ENCODE measurements at regions not wholly inside any gene's neighbourhood (a gene's known extent, or its start where the extent isn't known, plus 50 kb on each side); places are given as distances from the start of the nearest gene placed in this dataset.

- H3K9me3 ChIP-seq (ENCODE audit: low read depth): no peaks in the 10 kb centered on the region
- no peak overlapping the region for H3K4me3 ChIP-seq
- H3K36me3 ChIP-seq: no peaks in the 10 kb centered on the region
- H3K27ac ChIP-seq: no peak overlapping the region
- no peak for TF ChIP-seq CTCF (IDR thresholded peaks at IDR 0.05; ENCODE audit: low read depth, low read length)
- DNase-seq (ENCODE audit: low read depth in 1 of 2, low spot score in 1 of 2): no peak
- H3K4me1 ChIP-seq (ENCODE audit: low read depth): no peaks in the 10 kb centered on the region
- H3K27me3 ChIP-seq: no peaks in the 10 kb centered on the region
These were observed 134.4 kb downstream of the ERMARD start for GRCh38 chr6:169885831-169886230.

- no peak for DNase-seq (ENCODE audit: low read depth in 1 of 2, low spot score in 1 of 2)
- Histone ChIP-seq H3K4me1 (ENCODE audit: low read depth) (no peaks in the 10 kb centered on the region), H3K9me3 (ENCODE audit: low read depth) (no peaks in the 10 kb centered on the region), H3K4me3 (no peak overlapping the region), H3K36me3 (no peaks in the 10 kb centered on the region), H3K27me3 (no peaks in the 10 kb centered on the region), H3K27ac (no peak overlapping the region)
- TF ChIP-seq CTCF (IDR thresholded peaks at IDR 0.05; ENCODE audit: low read depth, low read length): no peak
These were observed 133.7 kb downstream of the ERMARD start for GRCh38 chr6:169885131-169885530.

GRCh38 chr6:169884158-169884557 lies 132.7 kb downstream of the ERMARD start:
- Histone ChIP-seq H3K36me3 (no peaks in the 10 kb centered on the region), H3K27me3 (no peaks in the 10 kb centered on the region), H3K4me1 (ENCODE audit: low read depth) (no peaks in the 10 kb centered on the region), H3K27ac (no peak overlapping the region), H3K4me3 (no peak overlapping the region), H3K9me3 (ENCODE audit: low read depth) (no peaks in the 10 kb centered on the region)
- TF ChIP-seq CTCF (IDR thresholded peaks at IDR 0.05; ENCODE audit: low read depth, low read length): no peak
- no peak for DNase-seq (ENCODE audit: low read depth in 1 of 2, low spot score in 1 of 2)

GRCh38 chr6:169883316-169883715 lies 131.9 kb downstream of the ERMARD start:
- H3K27me3 ChIP-seq: no peaks in the 10 kb centered on the region
- DNase-seq (ENCODE audit: low read depth in 1 of 2, low spot score in 1 of 2): no peak
- TF ChIP-seq CTCF (IDR thresholded peaks at IDR 0.05; ENCODE audit: low read depth, low read length): no peak

GRCh38 chr6:169881976-169882375 lies 130.6 kb downstream of the ERMARD start:
- no peak for DNase-seq (ENCODE audit: low read depth in 1 of 2, low spot score in 1 of 2)
- no peak for TF ChIP-seq CTCF (IDR thresholded peaks at IDR 0.05; ENCODE audit: low read depth, low read length)
- no peaks in the 10 kb centered on the region for H3K36me3 ChIP-seq
- H3K27ac ChIP-seq: no peak overlapping the region
- no peaks in the 10 kb centered on the region for H3K9me3 ChIP-seq (ENCODE audit: low read depth)
- no peaks in the 10 kb centered on the region for H3K27me3 ChIP-seq
- no peaks in the 10 kb centered on the region for H3K4me1 ChIP-seq (ENCODE audit: low read depth)
- H3K4me3 ChIP-seq: no peak overlapping the region

More at GRCh38 chr6:169883316-169883715, 131.9 kb downstream of the ERMARD start:
- Histone ChIP-seq H3K4me3 (no peak overlapping the region), H3K27ac (no peak overlapping the region), H3K4me1 (ENCODE audit: low read depth) (no peaks in the 10 kb centered on the region), H3K36me3 (no peaks in the 10 kb centered on the region), H3K9me3 (ENCODE audit: low read depth) (no peaks in the 10 kb centered on the region)

GRCh38 chr6:169881398-169881797 lies 130.0 kb downstream of the ERMARD start:
- Histone ChIP-seq H3K27me3 (no peaks in the 10 kb centered on the region), H3K36me3 (no peaks in the 10 kb centered on the region), H3K4me1 (ENCODE audit: low read depth) (no peaks in the 10 kb centered on the region), H3K27ac (no peak overlapping the region), H3K9me3 (ENCODE audit: low read depth) (no peaks in the 10 kb centered on the region), H3K4me3 (no peak overlapping the region)
- DNase-seq (ENCODE audit: low read depth in 1 of 2, low spot score in 1 of 2): no peak
- TF ChIP-seq CTCF (IDR thresholded peaks at IDR 0.05; ENCODE audit: low read depth, low read length): no peak
